A549 (cell line): ENCODE measurements at regions not wholly inside any gene's neighbourhood (a gene's known extent, or its start where the extent isn't known, plus 50 kb on each side); places are given as distances from the start of the nearest gene placed in this dataset.

Experiments
- CHD2 ChIP-seq: fragments of 150-350 bp; IDR thresholded peaks from 2 replicates; pipeline ENCODE4 v1.6.1; 2014; ENCODE audit warnings: low read length; ENCODE audit not compliant: partially characterized antibody
- CTCF ChIP-seq: fragments of >200 bp; sonication (Bioruptor Twin); formaldehyde crosslinking; IDR thresholded peaks from 3 replicates; pipeline ENCODE4 v1.5.1; 2016
- EP300 ChIP-seq, 2 experiments: fragments of >200 bp; sonication (Bioruptor Twin); formaldehyde crosslinking; IDR thresholded peaks; 2 replicates in 1 of 2; 3 replicates in 1 of 2; pipeline ENCODE4 v1.6.1; 2016 to 2017
- FOSL2 ChIP-seq, 2 experiments: fragments of 450-650 bp in 1 of 2; fragments of >200 bp in 1 of 2; sonication (Bioruptor Twin) in 1 of 2; formaldehyde crosslinking; IDR thresholded peaks; 2 replicates each; pipeline versions ENCODE4 v1.5.0 to v1.6.1; 2016 to 2020; ENCODE audit warnings: mild to moderate bottlenecking in 1 of 2, moderate library complexity in 1 of 2
- JUNB ChIP-seq: fragments of >200 bp; sonication (Bioruptor Twin); formaldehyde crosslinking; IDR thresholded peaks from 2 replicates; pipeline ENCODE4 v1.6.1; 2016
- MYC ChIP-seq: IDR thresholded peaks from 2 replicates; pipeline ENCODE4 v1.6.1; 2012; ENCODE audit warnings: mild to moderate bottlenecking, inconsistent platforms, low read length, improper control_type of control experiment, borderline replicate concordance
- NR3C1 ChIP-seq: fragments of >200 bp; sonication (Bioruptor Twin); formaldehyde crosslinking; IDR thresholded peaks from 3 replicates; pipeline ENCODE4 v1.6.1; 2017
- POLR2A ChIP-seq: IDR thresholded peaks from 2 replicates; pipeline ENCODE4 v1.6.1; 2012; ENCODE audit warnings: mild to moderate bottlenecking, low read length
- RAD21 ChIP-seq, 2 experiments: fragments of >200 bp in 1 of 2; sonication (Bioruptor Twin) in 1 of 2; formaldehyde crosslinking in 1 of 2; IDR thresholded peaks in 1 of 2; conservative IDR thresholded peaks in 1 of 2; 2 replicates in 1 of 2; 3 replicates in 1 of 2; pipeline ENCODE4 v1.6.1; 2012 to 2018; ENCODE audit warnings: inconsistent platforms in 1 of 2
- RARB ChIP-seq: fragments of 250-450 bp; sonication (Bioruptor Pico); IDR thresholded peaks from 2 replicates; pipeline ENCODE4 v1.8.0; 2021; ENCODE audit warnings: mild to moderate bottlenecking, moderate library complexity
- SMC3 ChIP-seq: fragments of >200 bp; sonication (Bioruptor Twin); formaldehyde crosslinking; IDR thresholded peaks from 3 replicates; pipeline ENCODE4 v1.6.1; 2018; ENCODE audit warnings: inconsistent platforms
- TF ChIP-seq, protein P1 (sequence below): IDR thresholded peaks from 2 replicates; pipeline ENCODE4 v1.6.1; 2012; ENCODE audit warnings: low read depth, borderline replicate concordance
- TF ChIP-seq, protein P2 (sequence below): fragments of 200-600 bp; sonication (generic); IDR thresholded peaks from 2 replicates; pipeline ENCODE4 v1.6.1; 2016; ENCODE audit warnings: antibody characterized with exemption, mild to moderate bottlenecking, moderate library complexity
- TF ChIP-seq, protein P3 (sequence below): IDR thresholded peaks from 2 replicates; pipeline ENCODE4 v1.6.1; 2012

- TF ChIP-seq, protein P1, sequence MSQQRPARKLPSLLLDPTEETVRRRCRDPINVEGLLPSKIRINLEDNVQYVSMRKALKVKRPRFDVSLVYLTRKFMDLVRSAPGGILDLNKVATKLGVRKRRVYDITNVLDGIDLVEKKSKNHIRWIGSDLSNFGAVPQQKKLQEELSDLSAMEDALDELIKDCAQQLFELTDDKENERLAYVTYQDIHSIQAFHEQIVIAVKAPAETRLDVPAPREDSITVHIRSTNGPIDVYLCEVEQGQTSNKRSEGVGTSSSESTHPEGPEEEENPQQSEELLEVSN: no peak
- TF ChIP-seq POLR2A (no peak), CTCF (no peak), RAD21 (conservative IDR thresholded peaks at IDR 0.05 in 1 of 2, IDR thresholded peaks at IDR 0.05 in 1 of 2) (no peak), EP300 (IDR thresholded peaks at IDR 0.05) (no peak), FOSL2 (IDR thresholded peaks at IDR 0.05) (no peak), FOSL2 (CRISPR knock-in tag; IDR thresholded peaks at IDR 0.05) (no peak), SMC3 (no peak), NR3C1 (no peak), CHD2 (no peak), JUNB (no peak), RARB (CRISPR knock-in tag) (no peak), MYC (no peak)
- TF ChIP-seq, protein P2, sequence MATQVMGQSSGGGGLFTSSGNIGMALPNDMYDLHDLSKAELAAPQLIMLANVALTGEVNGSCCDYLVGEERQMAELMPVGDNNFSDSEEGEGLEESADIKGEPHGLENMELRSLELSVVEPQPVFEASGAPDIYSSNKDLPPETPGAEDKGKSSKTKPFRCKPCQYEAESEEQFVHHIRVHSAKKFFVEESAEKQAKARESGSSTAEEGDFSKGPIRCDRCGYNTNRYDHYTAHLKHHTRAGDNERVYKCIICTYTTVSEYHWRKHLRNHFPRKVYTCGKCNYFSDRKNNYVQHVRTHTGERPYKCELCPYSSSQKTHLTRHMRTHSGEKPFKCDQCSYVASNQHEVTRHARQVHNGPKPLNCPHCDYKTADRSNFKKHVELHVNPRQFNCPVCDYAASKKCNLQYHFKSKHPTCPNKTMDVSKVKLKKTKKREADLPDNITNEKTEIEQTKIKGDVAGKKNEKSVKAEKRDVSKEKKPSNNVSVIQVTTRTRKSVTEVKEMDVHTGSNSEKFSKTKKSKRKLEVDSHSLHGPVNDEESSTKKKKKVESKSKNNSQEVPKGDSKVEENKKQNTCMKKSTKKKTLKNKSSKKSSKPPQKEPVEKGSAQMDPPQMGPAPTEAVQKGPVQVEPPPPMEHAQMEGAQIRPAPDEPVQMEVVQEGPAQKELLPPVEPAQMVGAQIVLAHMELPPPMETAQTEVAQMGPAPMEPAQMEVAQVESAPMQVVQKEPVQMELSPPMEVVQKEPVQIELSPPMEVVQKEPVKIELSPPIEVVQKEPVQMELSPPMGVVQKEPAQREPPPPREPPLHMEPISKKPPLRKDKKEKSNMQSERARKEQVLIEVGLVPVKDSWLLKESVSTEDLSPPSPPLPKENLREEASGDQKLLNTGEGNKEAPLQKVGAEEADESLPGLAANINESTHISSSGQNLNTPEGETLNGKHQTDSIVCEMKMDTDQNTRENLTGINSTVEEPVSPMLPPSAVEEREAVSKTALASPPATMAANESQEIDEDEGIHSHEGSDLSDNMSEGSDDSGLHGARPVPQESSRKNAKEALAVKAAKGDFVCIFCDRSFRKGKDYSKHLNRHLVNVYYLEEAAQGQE: no peak
- TF ChIP-seq, protein P3, sequence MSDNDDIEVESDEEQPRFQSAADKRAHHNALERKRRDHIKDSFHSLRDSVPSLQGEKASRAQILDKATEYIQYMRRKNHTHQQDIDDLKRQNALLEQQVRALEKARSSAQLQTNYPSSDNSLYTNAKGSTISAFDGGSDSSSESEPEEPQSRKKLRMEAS: no peak
Observed at GRCh38 chr18:6547476-6547875, 132.8 kb upstream of the L3MBTL4 start.
